ENCODE measurements at regions not wholly inside any gene's neighbourhood (a gene's known extent, or its start where the extent isn't known, plus 50 kb on each side); places are given as distances from the start of the nearest gene placed in this dataset.
A peak's percentile ranks its signal among the peaks of the same experiment; 100 is the strongest.

DNA sequence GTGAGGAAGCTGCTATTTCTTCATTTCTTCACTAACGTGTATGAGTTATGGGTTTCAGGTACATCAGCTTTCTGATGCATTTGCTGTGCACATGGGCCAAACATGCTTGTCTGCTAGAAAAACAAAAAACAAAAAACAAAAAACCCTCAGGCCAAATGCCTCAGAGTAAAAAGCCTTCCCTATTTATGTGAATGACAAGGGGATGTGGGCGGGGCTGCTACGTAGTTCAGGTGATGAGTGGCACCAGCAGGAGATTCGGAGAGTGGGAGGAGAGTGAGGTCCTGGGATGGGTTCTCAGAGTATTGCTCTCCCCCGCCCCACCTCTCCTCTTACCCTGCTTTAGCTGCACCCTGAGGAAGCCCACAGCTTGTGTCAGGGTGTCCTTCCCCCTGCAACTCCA is 596.8 kb upstream of the JAG1 start:
- no peaks in the 10 kb centered on the region for H3K36me3 ChIP-seq (ENCODE audit: control insufficient read depth in 2 of 4, insufficient read depth in 4 of 4, low read length in 3 of 4)
- no peak overlapping the region for H3K4me2 ChIP-seq (ENCODE audit: insufficient read depth in 1 of 2, low read depth in 2 of 2, low read length in 2 of 2)
- H3K79me2 ChIP-seq (ENCODE audit: control insufficient read depth in 1 of 2, insufficient read depth in 2 of 2, low read length in 2 of 2), result no peaks in the 10 kb centered on the region
- no peak for FAIRE-seq
- no peak overlapping the region for H3K23ac ChIP-seq (ENCODE audit: insufficient read length)
- H4K5ac ChIP-seq (ENCODE audit: insufficient read length, low read depth, low read length), result no peak overlapping the region
- H3K27ac ChIP-seq (ENCODE audit: low read depth, low read length), result no peak overlapping the region
- TF ChIP-seq TCF12 (IDR thresholded peaks at IDR 0.05; ENCODE audit: low read depth, low read length) (no peak), SIRT6 (IDR thresholded peaks at IDR 0.05; ENCODE audit: low read length) (no peak), CREB1 (IDR thresholded peaks at IDR 0.05) (no peak), SRF (IDR thresholded peaks at IDR 0.05; ENCODE audit: low read depth, low read length) (no peak), TEAD4 (IDR thresholded peaks at IDR 0.05; ENCODE audit: low read depth, low read length) (no peak), RNF2 (IDR thresholded peaks at IDR 0.05; ENCODE audit: borderline replicate concordance, low read depth, low read length, missing control alignments, poor library complexity, severe bottlenecking) (no peak), EGR1 (IDR thresholded peaks at IDR 0.05; ENCODE audit: borderline replicate concordance, low read depth, low read length) (no peak), SIX5 (IDR thresholded peaks at IDR 0.05; ENCODE audit: low read depth, low read length) (no peak), HDAC6 (IDR thresholded peaks at IDR 0.05; ENCODE audit: low read depth, low read length) (no peak), KDM5A (IDR thresholded peaks at IDR 0.05; ENCODE audit: low read length) (no peak), CEBPB (IDR thresholded peaks at IDR 0.05; ENCODE audit: low read depth, low read length) (no peak), GTF2F1 (IDR thresholded peaks at IDR 0.05; ENCODE audit: borderline replicate concordance, low read depth, low read length) (no peak)
- TF ChIP-seq, protein P1, sequence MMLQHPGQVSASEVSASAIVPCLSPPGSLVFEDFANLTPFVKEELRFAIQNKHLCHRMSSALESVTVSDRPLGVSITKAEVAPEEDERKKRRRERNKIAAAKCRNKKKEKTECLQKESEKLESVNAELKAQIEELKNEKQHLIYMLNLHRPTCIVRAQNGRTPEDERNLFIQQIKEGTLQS (IDR thresholded peaks at IDR 0.05; ENCODE audit: insufficient read depth, low read depth, low read length), result no peak
- POLR2A ChIA-PET (ENCODE audit: partially characterized antibody), result no interaction called here
- no peaks in the 10 kb centered on the region for H4K20me1 ChIP-seq (replicated peaks in 1 of 2; ENCODE audit: control insufficient read depth in 1 of 2, insufficient read depth in 2 of 2, low read length in 2 of 2)
- H2BK12ac ChIP-seq (ENCODE audit: low read depth, low read length), result peak overlapping the region; percentile 78; the same call in 1 of the 2 replicates
- peak overlapping the region; percentile 12 for H4K91ac ChIP-seq (replicated peaks; ENCODE audit: insufficient read length, low read length)
- no peak overlapping the region for H2AK5ac ChIP-seq (ENCODE audit: low read depth, low read length)
- H3K4ac ChIP-seq (replicated peaks; ENCODE audit: insufficient read length, low read depth, low read length), result no peak overlapping the region
- H3K4me1 ChIP-seq (replicated peaks in 1 of 4; ENCODE audit: control insufficient read depth in 3 of 4, insufficient read depth in 4 of 4, low read length in 3 of 4), result peaks cover 3 to 15% (median 10%) of the 10 kb centered on the region in 4 experiments
- peak overlapping the region; percentile 7 for H2BK120ac ChIP-seq (replicated peaks; ENCODE audit: low read depth, low read length)
- H3K18ac ChIP-seq (ENCODE audit: extremely low read depth, low read length), result peak overlapping the region; percentile 49; the same call in 1 of the 2 replicates
- no peaks in the 10 kb centered on the region for H3K23me2 ChIP-seq (ENCODE audit: low read depth, low read length)
- H4K8ac ChIP-seq (ENCODE audit: extremely low read depth, insufficient read depth, low read length), result no peak overlapping the region
- DNase-seq (ENCODE audit: low read depth in 1 of 2, low spot score in 2 of 2), result no peak
- 83% methylated on average over 4 of the region's 5 CpGs; no CpG with 5 or more reads in 1 of the 2 experiments for WGBS, 2 experiments (ENCODE audit: extremely low coverage in 1 of 2, insufficient coverage in 1 of 2, insufficient read length in 1 of 2, insufficient replicate concordance in 2 of 2, low coverage in 1 of 2, low lambda C conversion rate in 2 of 2, missing lambda C conversion rate in 1 of 2)
- H2AFZ ChIP-seq (ENCODE audit: low read length), result no peak overlapping the region
- H3K4me3 ChIP-seq (ENCODE audit: extremely low read depth in 1 of 4, insufficient read depth in 2 of 4, low read depth in 3 of 4, low read length in 4 of 4), result no peak overlapping the region
- no peaks in the 10 kb centered on the region for H3K9me3 ChIP-seq (ENCODE audit: insufficient read depth in 2 of 2, low read depth in 1 of 2, low read length in 1 of 2)
- no peaks in the 10 kb centered on the region for H3K27me3 ChIP-seq (replicated peaks in 1 of 4; ENCODE audit: control insufficient read depth in 3 of 4, extremely low read depth in 1 of 4, insufficient read depth in 3 of 4, low read length in 3 of 4)
- no peaks in the 10 kb centered on the region for H3K79me1 ChIP-seq (ENCODE audit: low read depth, low read length)
- no peak overlapping the region for H2BK15ac ChIP-seq (ENCODE audit: low read length)
- H2BK5ac ChIP-seq (ENCODE audit: low read depth, low read length), result no peak overlapping the region
- H3K14ac ChIP-seq (ENCODE audit: insufficient read length), result no peak overlapping the region
- no peak overlapping the region for H2BK20ac ChIP-seq (ENCODE audit: low read length)
- CTCF ChIA-PET (ENCODE audit: partially characterized antibody), result interaction anchor here (1.3 to 2.4 kb wide), 3 partner anchors 9 to 796 kb away, joined by 4 to 5 read pairs (median 5); no protein-coding TSS in a partner anchor
- no peak overlapping the region for H3K9ac ChIP-seq (replicated peaks in 1 of 4; ENCODE audit: extremely low read depth in 1 of 4, low read depth in 3 of 4, low read length in 3 of 4)
- H3K56ac ChIP-seq (replicated peaks; ENCODE audit: insufficient read length, low read depth, low read length), result no peak overlapping the region

Measured in H1 (cell line).